NCI-H146 treated with DMSO at 0.1 percent for 48 hours (cell line): ENCODE measurements at regions not wholly inside any gene's neighbourhood (a gene's known extent, or its start where the extent isn't known, plus 50 kb on each side); places are given as distances from the start of the nearest gene placed in this dataset.
"Not testable (repeated sequence)": the region's sequence is repeated elsewhere in the genome, so short reads cannot be mapped to it uniquely, and the experiment has no call there.

Experiments
- DNase-seq: peaks from one replicate; lab custom pipeline; 2025; ENCODE audit not compliant: unreplicated experiment; lab: John Stamatoyannopoulos, UW

GRCh38 chr7:50856806-50857205, 74.1 kb upstream of the GRB10 start:
- no peak for DNase-seq

GRCh38 chr7:50856231-50856630, 73.5 kb upstream of the GRB10 start:
- no peak for DNase-seq

- DNase-seq, result no peak
Measured at GRCh38 chr7:50855526-50855925, 72.8 kb upstream of the GRB10 start.

DNA sequence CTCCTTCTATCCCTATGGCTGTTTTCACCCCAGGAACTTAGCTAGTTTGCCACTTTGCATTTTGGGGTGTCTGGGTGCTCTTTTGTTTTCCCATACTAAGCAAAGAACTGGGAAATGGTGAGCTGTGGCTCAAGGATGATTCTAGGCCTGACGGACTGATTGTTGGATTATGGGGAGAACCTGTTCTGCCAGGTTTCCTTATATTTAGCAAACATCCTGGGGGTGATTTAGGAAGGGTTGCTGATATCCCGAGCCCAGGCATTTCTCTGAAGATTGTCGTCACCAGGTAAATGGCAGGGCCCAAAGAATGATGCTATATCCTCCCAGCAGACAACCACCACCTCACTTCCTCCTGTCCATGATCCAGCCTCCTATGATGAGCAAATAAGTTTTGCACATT, 72.1 kb upstream of the GRB10 start:
- no peak for DNase-seq

DNA sequence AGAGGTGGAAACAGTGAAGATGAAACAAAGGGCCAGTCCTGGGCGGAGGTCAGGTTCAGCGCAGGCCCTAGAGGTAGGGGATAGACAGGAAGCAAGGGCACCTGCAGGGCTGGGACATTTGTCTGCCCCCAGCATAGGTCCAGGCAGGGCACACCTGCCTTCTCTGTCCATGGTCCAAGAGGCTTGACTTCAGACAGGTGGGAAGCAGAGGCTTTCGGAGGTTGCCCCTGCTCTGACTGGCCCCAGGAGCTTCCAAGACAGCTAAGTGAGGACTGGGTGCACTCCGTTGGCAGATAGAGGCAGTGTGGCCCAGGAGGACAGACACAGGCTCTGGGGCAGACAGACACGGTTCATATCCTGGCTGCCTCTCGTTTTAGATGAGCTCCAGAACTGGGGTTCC, 71.6 kb upstream of the GRB10 start:
- no peak for DNase-seq

DNA sequence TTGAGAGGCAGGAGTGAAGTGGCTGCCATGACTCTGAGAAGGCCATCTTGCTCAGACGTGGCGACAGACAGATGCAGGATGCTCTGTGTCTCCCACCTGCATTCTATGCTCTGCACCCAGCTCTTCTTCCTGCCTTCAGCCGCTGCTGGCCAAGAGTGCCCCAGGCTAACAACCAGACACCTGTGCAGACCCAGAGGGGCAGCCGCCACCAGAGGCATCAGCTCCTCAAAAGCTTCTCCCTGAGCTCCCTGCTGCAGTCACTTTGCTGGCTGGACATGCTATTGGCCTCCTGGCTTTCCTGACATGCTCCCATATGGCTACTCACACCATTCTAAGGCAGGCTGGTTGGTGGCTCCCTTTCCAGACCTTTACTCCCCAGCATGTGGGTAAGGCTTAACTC, 70.6 kb upstream of the GRB10 start:
- peak; percentile 8 for DNase-seq

- DNase-seq, result no peak
Measured at GRCh38 chr7:50852901-50853300, 70.2 kb upstream of the GRB10 start.

- no peak for DNase-seq
Measured at GRCh38 chr7:50851891-50852290, 69.2 kb upstream of the GRB10 start.

GRCh38 chr7:50851451-50851850, 68.8 kb upstream of the GRB10 start:
- peak; percentile 4 for DNase-seq

DNA sequence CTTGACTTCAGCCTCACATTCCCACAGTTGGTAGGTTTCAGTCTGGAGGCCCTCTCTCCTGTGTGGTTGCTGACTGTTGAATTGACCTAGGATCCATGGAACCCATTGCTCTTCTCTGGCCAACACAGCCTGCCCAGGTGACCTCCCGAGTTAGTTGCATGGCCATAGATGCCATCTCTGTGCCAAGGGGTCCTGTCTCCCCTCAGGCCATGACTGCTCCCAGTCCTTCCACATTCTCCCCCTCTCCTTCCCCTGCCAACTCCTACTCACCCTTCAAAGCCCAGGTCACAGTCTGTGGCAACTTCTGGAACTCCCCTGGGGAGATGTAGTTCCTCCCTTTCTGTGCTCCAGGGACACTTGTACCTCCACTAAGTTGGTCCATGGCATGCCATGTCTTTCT, 67.3 kb upstream of the GRB10 start:
- DNase-seq, result no peak

DNA sequence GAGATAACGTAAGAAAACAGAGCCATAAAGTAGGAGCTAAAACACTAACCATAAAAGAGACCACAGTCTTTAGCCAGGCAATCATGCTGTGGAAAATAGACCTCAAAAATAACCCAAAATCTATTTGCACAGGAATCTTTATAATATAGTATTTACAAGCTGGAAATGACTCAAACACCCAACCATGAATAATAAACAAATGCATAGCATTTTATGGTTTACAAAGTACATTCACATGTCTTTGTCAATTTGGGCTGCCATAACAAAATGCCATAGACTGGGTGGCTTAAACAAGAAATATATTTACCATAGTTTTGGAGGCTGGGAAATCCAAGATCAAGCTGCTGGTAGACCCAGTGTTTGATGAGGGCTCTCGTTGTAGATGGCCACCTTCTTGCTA, 65.5 kb upstream of the GRB10 start:
- DNase-seq, result no peak

- DNase-seq, result not testable (repeated sequence)
Measured at GRCh38 chr7:50844861-50845260, 62.2 kb upstream of the GRB10 start.

- no peak for DNase-seq
Measured at GRCh38 chr7:50842041-50842440, 59.3 kb upstream of the GRB10 start.

DNA sequence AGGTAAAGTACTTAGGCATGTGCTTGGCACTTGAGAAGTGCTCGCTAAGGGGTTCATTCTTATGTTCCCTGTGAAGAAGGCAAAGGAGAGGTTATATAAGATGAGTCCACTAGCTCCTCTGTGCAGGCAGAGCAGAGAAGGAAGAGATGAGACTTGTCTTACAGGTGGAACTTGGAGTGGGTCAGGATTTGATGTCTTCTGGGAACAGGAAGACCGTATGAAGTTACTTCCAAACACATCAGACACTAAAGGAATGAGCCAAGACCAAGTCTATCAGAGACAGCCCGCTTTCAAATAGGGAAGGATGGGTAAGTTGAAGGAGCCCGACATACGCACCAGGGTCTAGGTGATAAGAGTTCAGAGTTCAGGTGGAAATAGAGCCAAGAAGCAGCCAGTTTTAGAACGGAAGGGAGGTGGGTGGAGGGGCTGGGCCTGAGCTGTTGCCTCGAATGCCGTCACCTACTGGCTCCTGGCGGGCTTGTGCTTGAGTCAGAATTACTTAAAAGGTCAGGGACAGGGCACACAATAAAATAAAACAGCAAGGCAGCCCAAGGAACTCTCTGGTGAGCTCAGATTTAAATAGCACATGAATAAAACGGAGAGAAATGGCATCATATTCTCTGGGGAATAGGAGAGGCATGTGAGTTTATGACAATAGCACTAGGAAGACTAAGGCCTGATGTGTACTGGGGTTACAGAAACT, 56.1 kb upstream of the GRB10 start:
- no peak for DNase-seq

GRCh38 chr7:50837965-50838364, 55.3 kb upstream of the GRB10 start:
- DNase-seq, result no peak

DNA sequence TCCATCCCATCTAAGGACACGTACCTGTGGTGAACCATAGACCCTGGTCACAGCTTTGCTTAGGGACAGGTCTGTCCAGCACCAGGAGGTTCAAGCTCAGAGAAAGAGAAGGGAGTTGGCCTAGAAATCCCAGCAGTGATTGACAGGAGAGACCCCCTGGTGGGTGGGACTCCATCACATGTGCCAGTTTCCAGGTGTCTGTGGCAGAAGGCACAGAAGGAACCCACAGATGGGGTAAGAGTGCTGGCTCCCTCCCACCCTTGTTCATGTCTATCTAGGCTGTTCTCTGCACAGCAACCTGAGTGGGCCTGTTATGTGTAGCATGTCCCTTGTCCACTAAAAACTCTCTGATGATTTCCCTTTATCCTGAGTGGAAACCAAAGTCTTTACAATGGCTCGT, 54.0 kb upstream of the GRB10 start:
- DNase-seq, result no peak

- DNase-seq, result no peak
Measured at GRCh38 chr7:50835156-50835555, 52.5 kb upstream of the GRB10 start.

- no peak for DNase-seq
Measured at GRCh38 chr7:50834679-50835078, 52.0 kb upstream of the GRB10 start.

GRCh38 chr7:50834031-50834535, 51.4 kb upstream of the GRB10 start:
- DNase-seq, result no peak

GRCh38 chr7:50832744-50833143, 50.0 kb upstream of the GRB10 start:
- no peak for DNase-seq
